ENCODE measurements at regions not wholly inside any gene's neighbourhood (a gene's known extent, or its start where the extent isn't known, plus 50 kb on each side); places are given as distances from the start of the nearest gene placed in this dataset.
"Not testable (repeated sequence)": the region's sequence is repeated elsewhere in the genome, so short reads cannot be mapped to it uniquely, and the experiment has no call there.

GRCh38 chr12:124698998-124699305, 131.5 kb upstream of the NCOR2 start:
- Histone ChIP-seq H3K4me1 (peaks cover 65% of the 10 kb centered on the region), H3K4me3 (no peak overlapping the region), H3K27me3 (ENCODE audit: low read depth) (no peaks in the 10 kb centered on the region), H3K36me3 (no peaks in the 10 kb centered on the region), H3K27ac (replicated peaks) (peak overlapping the region; percentile 80), H3K9me3 (replicated peaks) (no peaks in the 10 kb centered on the region)
- no peak for TF ChIP-seq CTCF (IDR thresholded peaks at IDR 0.05; ENCODE audit: borderline replicate concordance)
- intact Hi-C loops (cut with micrococcal nuclease), result no loop called here
- no peak for DNase-seq

GRCh38 chr12:124698211-124698997, 131.0 kb upstream of the NCOR2 start:
- no peaks in the 10 kb centered on the region for H3K36me3 ChIP-seq
- intact Hi-C loops (cut with micrococcal nuclease), result no loop called here
- peaks cover 65% of the 10 kb centered on the region for H3K4me1 ChIP-seq
- no peaks in the 10 kb centered on the region for H3K27me3 ChIP-seq (ENCODE audit: low read depth)
- no peak for DNase-seq
- TF ChIP-seq CTCF (IDR thresholded peaks at IDR 0.05; ENCODE audit: borderline replicate concordance), result no peak
- no peaks in the 10 kb centered on the region for H3K9me3 ChIP-seq (replicated peaks)
- H3K27ac ChIP-seq (replicated peaks), result peak overlapping the region; percentile 80
- no peak overlapping the region for H3K4me3 ChIP-seq

GRCh38 chr12:124697722-124698121, 130.3 kb upstream of the NCOR2 start:
- H3K4me3 ChIP-seq; H3K27me3 ChIP-seq (ENCODE audit: low read depth); H3K9me3 ChIP-seq (replicated peaks); H3K36me3 ChIP-seq; DNase-seq; intact Hi-C loops (cut with micrococcal nuclease): not testable (repeated sequence)
- H3K4me1 ChIP-seq, result peaks cover 65% of the 10 kb centered on the region
- H3K27ac ChIP-seq (replicated peaks), result peak overlapping the region; percentile 80

GRCh38 chr12:124696693-124697476, 129.5 kb upstream of the NCOR2 start:
- no peaks in the 10 kb centered on the region for H3K36me3 ChIP-seq
- H3K4me1 ChIP-seq, result peaks cover 65% of the 10 kb centered on the region
- no peaks in the 10 kb centered on the region for H3K27me3 ChIP-seq (ENCODE audit: low read depth)
- intact Hi-C loops (cut with micrococcal nuclease), result no loop called here
- no peak for DNase-seq
- TF ChIP-seq CTCF (IDR thresholded peaks at IDR 0.05; ENCODE audit: borderline replicate concordance), result no peak
- H3K9me3 ChIP-seq (replicated peaks), result peaks cover 14% of the 10 kb centered on the region
- peak overlapping the region; percentile 84 for H3K27ac ChIP-seq (replicated peaks)
- H3K4me3 ChIP-seq, result no peak overlapping the region

GRCh38 chr12:124695861-124696260, 128.4 kb upstream of the NCOR2 start:
- Histone ChIP-seq H3K9me3 (replicated peaks) (peaks cover 21% of the 10 kb centered on the region), H3K4me3 (no peak overlapping the region), H3K4me1 (peaks cover 55% of the 10 kb centered on the region), H3K27me3 (ENCODE audit: low read depth) (no peaks in the 10 kb centered on the region), H3K36me3 (no peaks in the 10 kb centered on the region), H3K27ac (replicated peaks) (peak overlapping the region; percentile 84)
- DNase-seq, result peak; percentile 66
- intact Hi-C loops (cut with micrococcal nuclease), result no loop called here
- no peak for TF ChIP-seq CTCF (IDR thresholded peaks at IDR 0.05; ENCODE audit: borderline replicate concordance)
